HepG2 (cell line): ENCODE measurements at regions not wholly inside any gene's neighbourhood (a gene's known extent, or its start where the extent isn't known, plus 50 kb on each side); places are given as distances from the start of the nearest gene placed in this dataset.

Source experiments
- ATAC-seq: fragments of 200-7000 bp; cut with Tn5 transposase; 3 replicates; pipeline ENCODE4 v1.9.1; 2020; ENCODE audit warnings: mild to moderate bottlenecking, moderate library complexity
- BruUV-seq: library from RNA; stranded (reverse); fragments of 400-500 nt; replicated peaks from 2 replicates; lab custom pipeline; 2021; lab: Mats Ljungman, UMichigan
- CTCF ChIA-PET: fragments of 300-600 bp; formaldehyde crosslinking; extraction: SDS; loops from one replicate; lab custom pipeline; 2021; ENCODE audit warnings: low total read pairs, inconsistent platforms, low intra/inter-chr PET ratio; lab: Yijun Ruan, JAX
- POLR2A ChIA-PET: fragments of 350-600 bp; sonication (Branson Sonifier 250); formaldehyde crosslinking; loops from one replicate; lab custom pipeline; 2020; ENCODE audit warnings: antibody characterized with exemption, inconsistent platforms; lab: Yijun Ruan, JAX
- DNase-seq: peaks from one replicate; pipeline ENCODE4 v3.0.0-alpha.2; 2015; ENCODE audit warnings: low spot score
- FAIRE-seq: peaks from 3 replicates; lab custom pipeline; 2011; peaks lifted over from hg19 to GRCh38; lab: Jason Lieb, UNC
- H2AFZ ChIP-seq: one replicate; pipeline ENCODE4 v1.6.1; 2011; ENCODE audit warnings: low read length, inconsistent platforms
- H3K27ac ChIP-seq: fragments of 300-600 bp; 3 replicates; pipeline ENCODE4 v1.8.0; 2011; ENCODE audit warnings: mixed run types, mild to moderate bottlenecking, mixed read lengths, low read length, inconsistent platforms; ENCODE audit not compliant: insufficient read depth; ENCODE audit errors: extremely low read length
- H3K27me3 ChIP-seq, 2 experiments: fragments of 200-600 bp in 1 of 2; 2 replicates in 1 of 2; 3 replicates in 1 of 2; pipeline versions ENCODE4 v1.6.0 to v1.8.0; 2011; ENCODE audit warnings: low read length in 2 of 2, mild to moderate bottlenecking in 2 of 2, moderate library complexity in 2 of 2, inconsistent platforms in 1 of 2; ENCODE audit not compliant: insufficient read depth in 2 of 2, control insufficient read depth in 1 of 2
- H3K36me3 ChIP-seq, 2 experiments: fragments of 200-600 bp in 1 of 2; replicated peaks in 1 of 2; 2 replicates in 1 of 2; 3 replicates in 1 of 2; pipeline versions ENCODE4 v1.5.1 to v1.8.0; 2011; ENCODE audit warnings: low read length in 2 of 2, inconsistent platforms in 1 of 2; ENCODE audit not compliant: insufficient read depth in 2 of 2, control insufficient read depth in 1 of 2
- H3K4me1 ChIP-seq: 2 replicates; pipeline ENCODE4 v1.5.1; 2012; ENCODE audit warnings: low read length, inconsistent platforms; ENCODE audit not compliant: insufficient read depth
- H3K4me2 ChIP-seq: 2 replicates; pipeline ENCODE4 v1.6.0; 2011; ENCODE audit warnings: low read depth, low read length, inconsistent platforms
- H3K4me3 ChIP-seq, 3 experiments: fragments of 200-600 bp in 1 of 3; sonication (generic), shearing (Covaris generic) in 1 of 3; replicated peaks in 1 of 3; 2 replicates each; pipeline ENCODE4 v1.5.1; 2011 to 2016; ENCODE audit warnings: low read length in 3 of 3, inconsistent platforms in 2 of 3, low read depth in 2 of 3, mild to moderate bottlenecking in 2 of 3, control low read depth in 1 of 3, mixed read lengths in 1 of 3; ENCODE audit not compliant: insufficient read depth in 1 of 3
- H3K79me2 ChIP-seq: one replicate; pipeline ENCODE4 v1.6.1; 2011; ENCODE audit warnings: low read length, inconsistent platforms; ENCODE audit not compliant: insufficient read depth
- H3K9ac ChIP-seq: 2 replicates; pipeline ENCODE4 v1.6.0; 2011; ENCODE audit warnings: mild to moderate bottlenecking, low read depth, low read length, inconsistent platforms; ENCODE audit not compliant: insufficient read depth
- H3K9me3 ChIP-seq: 2 replicates; pipeline ENCODE4 v1.5.1; 2012; ENCODE audit warnings: mild to moderate bottlenecking, low read length
- H4K20me1 ChIP-seq: 2 replicates; pipeline ENCODE4 v1.6.0; 2011; ENCODE audit warnings: inconsistent platforms, mild to moderate bottlenecking, low read length, moderate library complexity; ENCODE audit not compliant: insufficient read depth
- EHMT2 ChIP-seq: fragments of 200-600 bp; sonication (generic); IDR thresholded peaks from 2 replicates; pipeline ENCODE4 v1.7.0; 2017; ENCODE audit warnings: antibody characterized with exemption, low read depth, low read length, borderline replicate concordance
- HCFC1 ChIP-seq: fragments of 150-350 bp; IDR thresholded peaks from 2 replicates; pipeline ENCODE4 v1.6.1; 2014; ENCODE audit warnings: low read depth, low read length
- KAT2B ChIP-seq: fragments of 150-350 bp; IDR thresholded peaks from 2 replicates; pipeline ENCODE4 v1.6.1; 2014; ENCODE audit warnings: low read depth, low read length, borderline replicate concordance
- KAT8 ChIP-seq: IDR thresholded peaks from 2 replicates; pipeline ENCODE4 v1.6.1; 2016; ENCODE audit warnings: missing genetic modification reagents, missing compliant biosample characterization
- MXD4 ChIP-seq: IDR thresholded peaks from 2 replicates; pipeline ENCODE4 v1.6.1; 2016; ENCODE audit warnings: mild to moderate bottlenecking, missing biosample characterization, missing genetic modification reagents
- NCOA5 ChIP-seq: sonication (generic); formaldehyde crosslinking; IDR thresholded peaks from 2 replicates; pipeline ENCODE4 v1.4.0; 2020; ENCODE audit warnings: missing genetic modification reagents
- NFIC ChIP-seq: IDR thresholded peaks from 2 replicates; pipeline ENCODE4 v1.6.1; 2012; ENCODE audit warnings: mild to moderate bottlenecking, low read length, inconsistent platforms
- NR3C1 ChIP-seq: sonication (generic); formaldehyde crosslinking; IDR thresholded peaks from 2 replicates; pipeline ENCODE4 v1.4.0; 2020; ENCODE audit warnings: missing genetic modification reagents
- RBM39 ChIP-seq: fragments of 200-400 bp; formaldehyde crosslinking; IDR thresholded peaks from one replicate; pipeline ENCODE4 v1.6.1; 2018; ENCODE audit warnings: antibody characterized with exemption, mild to moderate bottlenecking, low read depth, low read length; ENCODE audit not compliant: poor library complexity, severe bottlenecking
- SUZ12 ChIP-seq: fragments of 150-350 bp; IDR thresholded peaks from 2 replicates; pipeline ENCODE4 v1.6.1; 2014; ENCODE audit warnings: low read depth, low read length
- TERF1 ChIP-seq: sonication (generic); formaldehyde crosslinking; IDR thresholded peaks from 2 replicates; pipeline ENCODE4 v1.8.0; 2022; ENCODE audit warnings: mild to moderate bottlenecking, missing genetic modification reagents, moderate library complexity
- ZNF121 ChIP-seq: sonication (generic); formaldehyde crosslinking; IDR thresholded peaks from 2 replicates; pipeline ENCODE4 v1.5.0; 2020; ENCODE audit warnings: mild to moderate bottlenecking, missing genetic modification reagents
- ZNF274 ChIP-seq: sonication (generic); formaldehyde crosslinking; IDR thresholded peaks from 2 replicates; pipeline ENCODE4 v1.5.1; 2020; ENCODE audit warnings: mild to moderate bottlenecking, missing genetic modification reagents
- ZNF430 ChIP-seq: sonication (generic); formaldehyde crosslinking; IDR thresholded peaks from 2 replicates; pipeline ENCODE4 v1.9.0; 2021; ENCODE audit warnings: mild to moderate bottlenecking, missing genetic modification reagents
- ZNF563 ChIP-seq: sonication (generic); formaldehyde crosslinking; IDR thresholded peaks from 2 replicates; pipeline ENCODE4 v1.8.0; 2022; ENCODE audit warnings: mild to moderate bottlenecking, moderate library complexity, missing genetic modification reagents
- ZNF724P ChIP-seq: sonication (generic); formaldehyde crosslinking; IDR thresholded peaks from 2 replicates; pipeline ENCODE4 v1.8.0; 2022; ENCODE audit warnings: missing genetic modification reagents, borderline replicate concordance
- in situ Hi-C: cut with HindIII; loops from 2 replicates; pipeline ENCODE4 v1.10.0; 2017; ENCODE audit warnings: low pct_unique_long_range_greater_than_20kb; ENCODE audit not compliant: extremely low pct_ligation_motif_present
- intact Hi-C: fragments of 100-400 bp; cut with micrococcal nuclease; formaldehyde crosslinking; loops from one replicate; pipeline ENCODE4 v1.10.0; 2022; ENCODE audit not compliant: unreplicated experiment
- TF ChIP-seq, protein P1 (sequence below): sonication (generic); formaldehyde crosslinking; IDR thresholded peaks from 2 replicates; pipeline ENCODE4 v1.4.0; 2020; ENCODE audit warnings: low read depth, mild to moderate bottlenecking, missing genetic modification reagents
- TF ChIP-seq, protein P2 (sequence below): sonication (generic); formaldehyde crosslinking; IDR thresholded peaks from 2 replicates; pipeline ENCODE4 v1.5.0; 2020; ENCODE audit warnings: missing genetic modification reagents, mild to moderate bottlenecking, borderline replicate concordance

GRCh38 chr5:13307480-13307879, 637.0 kb downstream of the DNAH5 start:
- H3K4me1 ChIP-seq = no peaks in the 10 kb centered on the region
- no peaks in the 10 kb centered on the region for H3K36me3 ChIP-seq
- ATAC-seq (no peak), DNase-seq (no peak), FAIRE-seq (no peak)
- ChIA-PET CTCF (no interaction called here), POLR2A (no interaction called here)
- H3K4me2 ChIP-seq = no peak overlapping the region
- no peaks in the 10 kb centered on the region for H3K27me3 ChIP-seq
- H3K27ac ChIP-seq = no peak overlapping the region
- in situ Hi-C loops = no loop called here
- no peaks in the 10 kb centered on the region for H3K79me2 ChIP-seq
- no peak overlapping the region for H2AFZ ChIP-seq
- peaks cover 78% of the 10 kb centered on the region for H3K9me3 ChIP-seq
- no peak overlapping the region for H3K9ac ChIP-seq
- no peak for TF ChIP-seq HCFC1
- no peak for TF ChIP-seq ZNF563 (CRISPR knock-in tag)
- TF ChIP-seq NFIC = no peak
- no peak for TF ChIP-seq MXD4 (CRISPR knock-in tag)
- TF ChIP-seq RBM39 = no peak
- TF ChIP-seq, protein P1, sequence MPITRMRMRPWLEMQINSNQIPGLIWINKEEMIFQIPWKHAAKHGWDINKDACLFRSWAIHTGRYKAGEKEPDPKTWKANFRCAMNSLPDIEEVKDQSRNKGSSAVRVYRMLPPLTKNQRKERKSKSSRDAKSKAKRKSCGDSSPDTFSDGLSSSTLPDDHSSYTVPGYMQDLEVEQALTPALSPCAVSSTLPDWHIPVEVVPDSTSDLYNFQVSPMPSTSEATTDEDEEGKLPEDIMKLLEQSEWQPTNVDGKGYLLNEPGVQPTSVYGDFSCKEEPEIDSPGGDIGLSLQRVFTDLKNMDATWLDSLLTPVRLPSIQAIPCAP (CRISPR knock-in tag) = no peak
- no peak for TF ChIP-seq ZNF121
- TF ChIP-seq ZNF274 = no peak
- no peak for TF ChIP-seq NCOA5 (CRISPR knock-in tag)
- no peak for TF ChIP-seq KAT8 (CRISPR knock-in tag)
- no peak for TF ChIP-seq NR3C1 (CRISPR knock-in tag)
- no peak for TF ChIP-seq KAT2B
- no peak for TF ChIP-seq ZNF430 (CRISPR knock-in tag)
- no peak for TF ChIP-seq TERF1 (CRISPR knock-in tag)
- TF ChIP-seq, protein P2, sequence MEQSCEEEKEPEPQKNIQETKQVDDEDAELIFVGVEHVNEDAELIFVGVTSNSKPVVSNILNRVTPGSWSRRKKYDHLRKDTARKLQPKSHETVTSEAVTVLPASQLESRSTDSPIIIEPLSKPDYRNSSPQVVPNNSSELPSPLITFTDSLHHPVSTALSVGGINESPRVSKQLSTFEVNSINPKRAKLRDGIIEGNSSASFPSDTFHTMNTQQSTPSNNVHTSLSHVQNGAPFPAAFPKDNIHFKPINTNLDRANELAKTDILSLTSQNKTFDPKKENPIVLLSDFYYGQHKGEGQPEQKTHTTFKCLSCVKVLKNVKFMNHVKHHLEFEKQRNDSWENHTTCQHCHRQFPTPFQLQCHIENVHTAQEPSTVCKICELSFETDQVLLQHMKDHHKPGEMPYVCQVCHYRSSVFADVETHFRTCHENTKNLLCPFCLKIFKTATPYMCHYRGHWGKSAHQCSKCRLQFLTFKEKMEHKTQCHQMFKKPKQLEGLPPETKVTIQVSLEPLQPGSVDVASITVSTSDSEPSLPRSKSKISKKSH (CRISPR knock-in tag) = no peak
- TF ChIP-seq EHMT2 = no peak
- TF ChIP-seq ZNF724P (CRISPR knock-in tag) = no peak
- no peak for TF ChIP-seq SUZ12
- H4K20me1 ChIP-seq = no peaks in the 10 kb centered on the region
- H3K4me3 ChIP-seq = no peak overlapping the region
- intact Hi-C loops = no loop called here
- BruUV-seq = no TSS peak
